Liver (tissue), 8 donors: ENCODE measurements at regions not wholly inside any gene's neighbourhood (a gene's known extent, or its start where the extent isn't known, plus 50 kb on each side); places are given as distances from the start of the nearest gene placed in this dataset.
"Not testable (repeated sequence)": the region's sequence is repeated elsewhere in the genome, so short reads cannot be mapped to it uniquely, and the experiment has no call there.

Experiments used
- DNase-seq: peaks from one replicate; pipeline ENCODE4 v3.0.0-alpha.2; 2017; ENCODE audit warnings: low spot score
- H3K27ac ChIP-seq, 2 donors: one replicate each; pipeline ENCODE4 v1.7.0; 2013; ENCODE audit warnings: inconsistent platforms in 2 of 2, low read length in 2 of 2, control low read depth in 1 of 2, low read depth in 1 of 2, mild to moderate bottlenecking in 1 of 2
- H3K27me3 ChIP-seq, 4 donors: one replicate each; pipeline versions ENCODE4 v1.6.1 to v1.7.0; 2013; ENCODE audit warnings: low read length in 3 of 4, inconsistent platforms in 1 of 4, mild to moderate bottlenecking in 1 of 4, moderate library complexity in 1 of 4; ENCODE audit not compliant: control insufficient read depth in 4 of 4, insufficient read depth in 4 of 4
- H3K36me3 ChIP-seq, 4 donors: one replicate each; pipeline versions ENCODE4 v1.6.1 to v1.7.0; 2013; ENCODE audit warnings: low read length in 3 of 4, mild to moderate bottlenecking in 3 of 4, low read depth in 1 of 4, moderate library complexity in 1 of 4; ENCODE audit not compliant: control insufficient read depth in 4 of 4, insufficient read depth in 3 of 4
- H3K4me1 ChIP-seq, 4 donors: one replicate each; pipeline versions ENCODE4 v1.6.1 to v1.7.0; 2013; ENCODE audit warnings: low read length in 3 of 4, mild to moderate bottlenecking in 3 of 4, moderate library complexity in 1 of 4; ENCODE audit not compliant: control insufficient read depth in 4 of 4, insufficient read depth in 4 of 4
- H3K4me3 ChIP-seq, 3 donors: one replicate each; pipeline versions ENCODE4 v1.6.1 to v1.7.0; 2013; ENCODE audit warnings: low read length in 3 of 3, control low read depth in 1 of 3, low read depth in 1 of 3, mild to moderate bottlenecking in 1 of 3
- H3K9ac ChIP-seq, 2 donors: one replicate each; pipeline ENCODE4 v1.7.0; 2013; ENCODE audit warnings: low read length in 2 of 2, mild to moderate bottlenecking in 2 of 2, moderate library complexity in 2 of 2, control low read depth in 1 of 2, low read depth in 1 of 2
- H3K9me3 ChIP-seq, 4 donors: one replicate each; pipeline versions ENCODE4 v1.6.1 to v1.7.0; 2013; ENCODE audit warnings: low read length in 3 of 4; ENCODE audit not compliant: control insufficient read depth in 4 of 4
- ATF3 ChIP-seq: IDR thresholded peaks from 2 replicates; pipeline ENCODE4 v1.6.1; 2016; ENCODE audit warnings: antibody characterized with exemption
- CTCF ChIP-seq: fragments of 150-350 bp; IDR thresholded peaks from 2 replicates; pipeline ENCODE4 v1.5.1; 2017; ENCODE audit warnings: improper control_type of control experiment, low read depth, low read length; ENCODE audit not compliant: missing input control
- EGR1 ChIP-seq, 2 donors: IDR thresholded peaks; 2 replicates each; pipeline ENCODE4 v1.6.1; 2016 to 2018; ENCODE audit warnings: antibody characterized with exemption in 2 of 2, low read depth in 2 of 2
- FOXA1 ChIP-seq: IDR thresholded peaks from 2 replicates; pipeline ENCODE4 v1.6.1; 2016; ENCODE audit warnings: antibody characterized with exemption
- FOXA2 ChIP-seq: IDR thresholded peaks from 2 replicates; pipeline ENCODE4 v1.6.1; 2016; ENCODE audit warnings: antibody characterized with exemption
- GABPA ChIP-seq, 2 donors: IDR thresholded peaks in 1 of 2; conservative IDR thresholded peaks in 1 of 2; 2 replicates each; pipeline ENCODE4 v1.6.1; 2016; ENCODE audit warnings: antibody characterized with exemption in 2 of 2, mild to moderate bottlenecking in 1 of 2, moderate library complexity in 1 of 2
- HNF4A ChIP-seq, 2 donors: conservative IDR thresholded peaks; 2 replicates each; pipeline ENCODE4 v1.6.1; 2016; ENCODE audit warnings: antibody characterized with exemption in 2 of 2, mild to moderate bottlenecking in 2 of 2
- HNF4G ChIP-seq: IDR thresholded peaks from 2 replicates; pipeline ENCODE4 v1.6.1; 2016; ENCODE audit warnings: antibody characterized with exemption
- JUND ChIP-seq, 2 donors: IDR thresholded peaks; 2 replicates each; pipeline ENCODE4 v1.6.1; 2016; ENCODE audit warnings: antibody characterized with exemption in 2 of 2
- MAX ChIP-seq: IDR thresholded peaks from 2 replicates; pipeline ENCODE4 v1.6.1; 2016; ENCODE audit warnings: antibody characterized with exemption
- NR2F2 ChIP-seq: IDR thresholded peaks from 2 replicates; pipeline ENCODE4 v1.6.1; 2016; ENCODE audit warnings: antibody characterized with exemption
- RAD21 ChIP-seq, 2 donors: IDR thresholded peaks; 2 replicates each; pipeline ENCODE4 v1.6.1; 2016; ENCODE audit warnings: antibody characterized with exemption in 2 of 2, mild to moderate bottlenecking in 2 of 2
- RXRA ChIP-seq, 2 donors: IDR thresholded peaks; 2 replicates each; pipeline ENCODE4 v1.6.1; 2017 to 2018; ENCODE audit warnings: antibody characterized with exemption in 2 of 2, mild to moderate bottlenecking in 1 of 2
- SP1 ChIP-seq: IDR thresholded peaks from 2 replicates; pipeline ENCODE4 v1.6.1; 2018; ENCODE audit warnings: antibody characterized with exemption, mild to moderate bottlenecking
- TAF1 ChIP-seq: conservative IDR thresholded peaks from 2 replicates; pipeline ENCODE4 v1.6.1; 2016; ENCODE audit warnings: antibody characterized with exemption, mild to moderate bottlenecking
- YY1 ChIP-seq: IDR thresholded peaks from 2 replicates; pipeline ENCODE4 v1.6.1; 2016; ENCODE audit warnings: antibody characterized with exemption, mild to moderate bottlenecking
- ZBTB33 ChIP-seq: IDR thresholded peaks from 2 replicates; pipeline ENCODE4 v1.6.1; 2016; ENCODE audit warnings: antibody characterized with exemption
- WGBS: extraction: QIAGEN DNeasy Blood & Tissue Kit; methylation state at CpG from one replicate; pipeline ENCODE4 v1.1.7; 2013; 5-methylcytosine and 5-hydroxymethylcytosine counted together
- donor health status: healthy.
- donor health status: healthy.
- donor health status: healthy.
- donor health status: healthy.
- donor health status: healthy.

GRCh38 chr12:87330071-87330555 lies 699.1 kb downstream of the C12orf50 start:
- not testable (repeated sequence) for H3K4me3 ChIP-seq, H3K27me3 ChIP-seq, H3K9me3 ChIP-seq, H3K4me1 ChIP-seq, H3K36me3 ChIP-seq, H3K9ac ChIP-seq, DNase-seq, H3K27ac ChIP-seq
- 95% methylated on average over 30 of the region's 30 CpGs for WGBS

GRCh38 chr12:87329076-87329863 lies 699.9 kb downstream of the C12orf50 start:
- Histone ChIP-seq H3K9ac (no peak overlapping the region), H3K36me3 (no peaks in the 10 kb centered on the region), H3K9me3 (no peaks in the 10 kb centered on the region), H3K27me3 (no peaks in the 10 kb centered on the region), H3K4me3 (no peak overlapping the region), H3K27ac (no peak overlapping the region), H3K4me1 (no peaks in the 10 kb centered on the region)
- WGBS: 82% methylated on average over 2 of the region's 2 CpGs
- TF ChIP-seq HNF4A (conservative IDR thresholded peaks at IDR 0.05): no peak
- no peak for TF ChIP-seq ZBTB33
- no peak for TF ChIP-seq FOXA2
- TF ChIP-seq RAD21 (IDR thresholded peaks at IDR 0.05): no peak
- no peak for TF ChIP-seq GABPA (IDR thresholded peaks at IDR 0.05 in 1 of 2, conservative IDR thresholded peaks at IDR 0.05 in 1 of 2)
- no peak for TF ChIP-seq JUND (IDR thresholded peaks at IDR 0.05)
- TF ChIP-seq ATF3: no peak
- TF ChIP-seq SP1: no peak
- no peak for TF ChIP-seq NR2F2
- TF ChIP-seq CTCF: no peak
- no peak for TF ChIP-seq FOXA1
- no peak for TF ChIP-seq MAX
- TF ChIP-seq EGR1 (IDR thresholded peaks at IDR 0.05; ENCODE audit: low read depth in 2 of 2): no peak
- TF ChIP-seq HNF4G: no peak
- no peak for TF ChIP-seq TAF1
- no peak for TF ChIP-seq YY1
- TF ChIP-seq RXRA (IDR thresholded peaks at IDR 0.05): no peak
- no peak for DNase-seq
